ENCODE measurements at regions not wholly inside any gene's neighbourhood (a gene's known extent, or its start where the extent isn't known, plus 50 kb on each side); places are given as distances from the start of the nearest gene placed in this dataset.

DNA sequence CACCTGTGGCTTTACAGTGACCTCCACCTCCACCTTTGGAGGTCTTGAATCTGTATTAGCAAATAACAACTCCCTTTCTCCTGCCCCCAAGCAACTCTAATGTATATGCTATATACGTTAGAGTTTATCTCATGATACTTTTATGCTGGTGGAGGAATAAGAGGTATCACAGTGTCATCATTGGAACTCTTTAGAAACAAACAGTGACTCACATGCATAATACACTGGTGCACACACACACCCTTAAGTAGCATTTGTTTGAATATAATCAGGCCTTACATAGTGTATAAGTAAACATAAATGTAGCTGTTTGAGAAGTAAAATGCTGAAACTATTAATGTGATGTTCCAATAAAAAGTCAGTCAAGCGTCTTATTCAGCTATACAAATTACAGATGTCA is 280.2 kb upstream of the C2CD4B start:
- no peak for DNase-seq

DNA sequence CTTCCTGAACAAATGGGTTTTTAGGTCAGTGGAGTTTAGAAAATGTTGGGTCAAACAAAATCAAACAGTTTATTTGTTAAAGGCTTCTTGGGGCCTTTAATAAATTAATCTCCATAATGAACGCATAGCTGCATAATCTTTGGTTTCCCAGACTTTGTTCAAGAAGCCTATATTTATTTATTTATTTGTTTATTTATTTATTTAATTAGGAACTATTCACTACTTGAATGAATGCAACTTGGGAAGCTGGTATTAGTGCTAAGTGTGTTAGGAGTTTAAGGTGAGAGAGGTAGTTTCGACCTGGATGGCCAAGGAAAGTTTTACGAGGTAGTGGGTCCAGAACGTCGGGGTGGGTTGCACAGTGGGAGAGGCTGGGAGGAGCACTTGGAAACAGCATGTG is 281.9 kb upstream of the C2CD4B start:
- no peak for DNase-seq

DNA sequence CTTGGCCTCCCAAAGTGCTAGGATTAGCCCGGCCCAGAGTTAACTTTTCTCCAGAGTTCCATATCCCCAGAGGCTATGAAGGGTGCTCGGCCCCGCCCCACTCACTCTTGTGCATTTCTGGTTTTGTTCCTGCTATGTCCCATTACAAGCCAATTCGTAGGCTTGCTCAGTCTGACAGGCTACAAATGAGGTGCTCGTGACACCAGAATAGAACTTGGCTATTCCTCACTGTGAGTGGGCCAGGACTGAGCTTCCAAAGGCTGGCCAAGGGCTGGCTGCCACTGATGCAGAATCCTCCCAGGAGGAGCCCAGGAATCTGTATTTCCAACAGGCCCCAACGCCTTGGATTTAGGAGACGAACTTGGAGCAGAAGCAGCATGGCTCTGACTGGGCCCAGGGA is 282.7 kb upstream of the C2CD4B start:
- no peak for DNase-seq

DNA sequence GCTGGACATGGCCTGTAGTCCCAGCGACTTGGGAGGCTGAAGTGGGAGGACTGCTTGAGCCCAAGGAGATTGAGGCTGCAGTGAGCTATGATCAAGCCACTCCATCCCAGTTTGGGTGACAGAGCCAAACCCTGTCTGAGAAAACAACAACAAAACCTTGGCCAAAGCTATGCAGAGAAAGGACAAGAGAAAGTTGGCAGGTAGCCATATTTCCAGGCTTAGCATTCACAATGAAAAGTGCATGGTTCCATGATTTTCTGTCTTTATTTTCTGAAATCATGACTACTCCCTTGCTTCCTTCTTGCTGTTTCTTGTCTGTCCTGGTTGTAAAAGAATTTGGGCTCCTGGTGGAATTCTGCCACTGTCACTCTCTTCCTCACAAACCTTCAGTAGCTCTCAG is 284.6 kb upstream of the C2CD4B start:
- no peak for DNase-seq

DNA sequence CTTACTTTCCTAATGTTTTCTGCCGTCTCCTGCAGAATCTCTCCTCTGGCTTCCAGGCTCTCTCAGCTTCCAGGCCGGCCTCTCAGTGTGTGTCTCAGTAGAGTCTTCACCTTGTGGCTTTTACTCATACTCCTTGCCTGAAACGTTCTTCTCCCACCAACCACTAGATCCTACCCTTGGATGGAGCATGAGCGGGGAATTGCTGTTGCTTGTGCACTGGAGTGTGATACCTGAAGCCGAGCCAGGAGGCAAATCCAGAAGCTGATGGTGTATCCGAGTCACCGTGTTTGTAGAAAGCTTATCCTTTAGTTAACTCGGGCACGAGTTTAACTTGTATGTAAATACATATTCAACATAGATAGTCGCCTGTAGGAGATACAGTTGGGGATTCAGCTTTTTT is 285.0 kb upstream of the C2CD4B start:
- no peak for DNase-seq

DNA sequence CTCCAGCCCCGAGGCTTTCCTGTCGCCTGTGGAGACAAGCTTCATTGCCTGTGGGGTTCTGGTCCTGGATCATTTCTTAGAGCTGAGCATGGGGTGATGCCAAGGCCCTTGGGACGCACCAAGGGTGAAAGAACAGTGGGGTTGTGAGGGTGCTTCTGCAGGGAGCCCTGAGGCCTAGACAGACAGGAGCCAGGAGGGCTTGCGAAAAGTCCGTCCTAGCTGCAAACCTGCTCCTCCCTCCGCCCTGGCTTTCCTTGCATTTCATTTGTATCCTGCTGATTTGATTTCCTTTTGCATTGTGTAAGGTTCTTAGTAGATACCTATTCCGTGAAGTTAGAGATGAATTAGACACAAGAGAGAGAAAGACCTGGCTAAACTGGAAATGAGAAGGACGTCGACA is 286.9 kb upstream of the C2CD4B start:
- DNase-seq, result no peak

DNA sequence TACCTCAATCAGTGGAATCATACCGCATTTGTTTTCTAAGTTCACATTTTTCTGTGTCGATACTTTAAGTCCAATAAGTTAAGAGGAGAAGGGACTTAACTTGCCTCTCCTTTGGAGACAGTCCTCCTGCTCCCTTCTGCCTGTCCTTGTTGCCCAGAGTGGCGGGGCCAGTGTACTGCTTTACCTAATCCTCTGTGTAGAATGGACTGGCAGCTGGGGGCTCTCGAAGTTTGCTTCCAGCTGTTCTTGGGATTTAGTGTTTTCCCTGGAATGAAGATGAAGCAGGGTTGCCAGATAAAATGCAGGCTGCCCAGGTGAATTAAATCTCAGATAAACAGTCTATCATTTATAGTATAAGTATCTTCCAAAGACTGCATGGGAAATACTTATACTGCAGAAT is 287.6 kb upstream of the C2CD4B start:
- DNase-seq, result no peak

DNA sequence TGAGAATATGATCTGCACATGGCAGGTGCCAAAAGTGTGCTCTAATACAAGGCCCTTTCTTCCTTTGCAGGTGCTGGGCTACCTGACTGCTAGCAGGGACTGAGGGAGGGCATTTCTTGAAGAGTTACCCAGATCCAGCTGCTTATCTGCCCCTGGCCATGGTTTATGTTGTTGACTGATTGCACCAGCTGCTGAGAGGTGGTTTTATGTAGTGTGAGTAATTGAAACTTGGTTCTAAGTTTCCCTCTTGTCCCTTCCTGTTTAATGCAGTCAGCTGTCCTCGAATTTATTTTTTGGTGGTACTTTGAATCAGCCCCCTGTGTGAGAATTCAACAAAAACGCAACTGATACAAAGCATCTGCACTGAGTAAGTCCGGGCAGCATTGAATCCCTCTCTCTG is 288.3 kb upstream of the C2CD4B start:
- DNase-seq, result no peak

DNA sequence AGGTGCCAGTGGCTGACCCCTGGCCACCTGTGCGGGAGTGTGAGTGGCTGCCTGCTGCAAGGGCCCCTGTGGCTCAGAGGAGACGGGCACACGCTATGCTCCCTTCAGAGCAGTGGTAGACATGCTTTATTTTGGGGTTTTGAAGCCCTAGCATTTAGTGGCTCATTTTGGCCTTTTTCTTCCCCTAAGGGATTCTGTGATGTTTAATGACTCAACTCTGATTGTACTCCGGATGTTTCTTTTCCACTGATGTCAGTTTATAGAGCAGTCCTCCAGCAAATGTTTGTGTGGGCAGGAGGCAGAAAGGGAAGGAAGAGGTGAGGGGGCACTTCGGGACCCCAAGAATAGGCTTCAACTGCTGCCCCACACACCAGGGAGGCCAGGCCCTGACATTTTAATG is 288.9 kb upstream of the C2CD4B start:
- no peak for DNase-seq

DNA sequence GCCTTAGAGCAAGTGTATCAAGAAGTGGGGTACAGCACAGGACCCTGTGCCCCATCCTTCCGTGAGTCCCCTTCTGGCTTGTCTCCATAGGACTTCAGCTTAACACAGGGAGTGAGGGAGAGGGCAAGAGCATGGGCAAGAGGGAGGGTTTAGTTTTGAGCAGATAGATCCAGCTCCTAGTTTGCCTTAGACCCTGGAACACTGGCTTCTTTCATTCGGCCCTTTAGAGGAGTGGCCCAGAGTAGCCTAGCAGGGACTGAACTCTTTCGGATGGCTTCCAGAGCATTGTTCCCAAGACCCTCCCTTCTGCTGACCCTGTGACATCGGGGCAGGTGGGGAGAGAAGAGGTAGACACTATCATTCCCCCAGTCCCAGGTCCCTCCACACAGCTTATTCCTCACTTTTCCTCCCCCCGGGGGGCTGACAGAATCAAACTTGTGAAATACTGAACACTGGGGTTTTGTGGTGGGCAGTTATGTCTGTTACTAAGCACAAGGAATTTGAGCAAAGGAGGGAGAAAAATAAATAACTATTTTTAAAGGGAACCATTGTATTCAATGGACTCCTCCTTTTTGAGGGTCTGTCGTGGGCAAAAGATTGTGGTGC is 289.6 kb upstream of the C2CD4B start:
- DNase-seq, result no peak

DNA sequence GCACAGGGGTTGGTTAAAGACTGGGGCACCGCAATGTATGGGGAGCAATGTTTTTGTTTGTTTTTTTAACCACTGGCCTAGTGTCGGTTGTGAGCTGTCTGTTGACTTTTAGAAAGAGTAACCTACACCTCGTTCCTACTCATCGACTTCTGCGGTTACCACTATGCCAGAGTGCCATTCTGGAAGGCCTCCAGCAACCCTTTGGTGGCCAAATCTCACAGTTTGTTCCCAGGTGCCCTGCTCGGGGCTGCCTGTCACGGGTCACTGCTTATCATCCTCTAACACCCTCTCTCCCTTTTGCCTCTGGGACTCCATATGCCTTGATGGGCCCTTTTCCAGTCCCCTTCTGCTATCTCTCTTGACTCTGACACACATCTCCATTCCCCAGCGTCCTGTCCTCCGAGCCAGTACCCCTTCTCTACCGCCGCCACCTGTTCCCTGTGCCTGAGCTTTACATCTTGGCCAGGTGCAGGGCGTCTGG is 290.4 kb upstream of the C2CD4B start:
- no peak for DNase-seq

DNA sequence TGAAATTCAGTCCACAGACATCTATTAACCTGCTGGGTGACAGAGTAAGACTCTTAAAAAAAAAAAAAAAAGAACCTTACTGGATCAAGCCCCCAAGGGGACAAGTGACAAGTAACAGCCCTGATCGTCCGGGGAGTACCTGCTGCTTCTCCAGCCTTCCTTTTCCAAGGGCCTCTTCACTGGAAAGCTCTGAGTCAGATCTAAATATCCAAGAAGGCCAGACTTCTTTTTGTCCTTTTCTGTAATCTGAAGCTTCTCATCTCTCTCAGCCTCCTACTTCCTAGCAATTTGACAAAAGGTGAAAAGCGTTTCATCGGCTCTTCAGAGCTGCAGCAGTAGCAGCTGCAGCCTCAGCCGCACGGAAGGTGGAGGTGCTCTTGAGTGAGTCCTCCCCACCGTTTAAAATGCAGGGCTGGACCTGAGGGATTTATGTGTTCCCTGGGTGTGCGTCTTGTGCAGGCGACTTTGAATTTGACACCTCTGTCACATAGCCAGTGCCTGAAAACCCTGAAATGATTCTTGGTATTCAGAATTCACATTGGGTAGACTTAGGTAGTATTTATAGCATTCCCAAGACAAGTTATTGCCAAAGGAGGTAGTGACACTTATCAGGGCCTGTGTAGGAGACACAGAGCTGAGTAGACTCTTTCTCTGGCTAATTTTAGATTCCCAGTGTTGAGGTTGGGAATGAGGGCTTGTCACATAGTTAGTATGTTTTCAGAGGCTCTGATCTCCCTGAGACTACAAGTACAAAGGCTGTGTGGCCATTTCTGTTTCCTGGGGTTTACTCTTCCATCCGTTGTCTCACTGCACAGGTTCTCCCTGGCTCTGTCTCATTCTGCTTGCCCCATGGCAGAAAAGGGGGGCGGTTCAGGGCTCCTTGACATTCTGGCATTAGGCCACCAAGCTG is 291.2 kb upstream of the C2CD4B start:
- DNase-seq, result no peak

DNA sequence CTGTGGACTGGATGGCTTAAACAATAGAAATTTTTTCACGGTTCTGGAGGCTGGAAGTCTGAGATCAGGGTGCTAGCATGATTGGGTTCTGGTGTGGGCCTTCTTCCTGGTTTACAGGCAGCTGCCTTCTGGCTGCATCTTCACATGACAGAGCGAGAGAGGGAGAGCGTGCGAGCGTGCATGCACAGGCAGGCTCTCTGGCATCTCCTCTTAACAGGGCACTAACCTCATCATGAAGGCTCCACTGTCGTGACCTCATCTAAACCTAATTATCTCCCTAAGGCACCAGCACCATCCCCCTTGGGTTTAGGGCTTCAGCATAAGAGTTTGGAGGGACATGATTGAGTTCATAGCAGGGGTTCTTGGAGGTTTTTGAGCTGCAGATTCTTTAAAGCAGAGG is 292.0 kb upstream of the C2CD4B start:
- no peak for DNase-seq

DNA sequence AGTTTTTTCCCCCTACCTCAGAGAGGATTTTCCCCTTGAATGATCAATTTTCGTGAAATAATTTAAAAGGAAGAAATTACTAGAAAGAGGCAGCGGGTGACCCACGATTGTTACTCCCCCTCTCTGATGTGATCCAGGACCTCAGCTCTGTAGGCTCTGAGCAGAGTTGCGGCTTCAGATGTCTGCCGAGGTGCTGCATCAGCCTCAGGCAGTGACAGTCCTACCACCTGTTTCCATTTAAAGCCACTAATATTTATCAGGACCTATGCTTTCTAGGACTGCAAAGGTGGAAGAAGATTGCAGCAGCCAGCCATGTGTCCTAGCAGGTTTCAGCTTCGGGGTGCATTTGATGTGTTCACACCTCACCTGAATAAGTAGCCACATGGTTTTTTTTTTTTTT is 294.8 kb upstream of the C2CD4B start:
- no peak for DNase-seq

DNA sequence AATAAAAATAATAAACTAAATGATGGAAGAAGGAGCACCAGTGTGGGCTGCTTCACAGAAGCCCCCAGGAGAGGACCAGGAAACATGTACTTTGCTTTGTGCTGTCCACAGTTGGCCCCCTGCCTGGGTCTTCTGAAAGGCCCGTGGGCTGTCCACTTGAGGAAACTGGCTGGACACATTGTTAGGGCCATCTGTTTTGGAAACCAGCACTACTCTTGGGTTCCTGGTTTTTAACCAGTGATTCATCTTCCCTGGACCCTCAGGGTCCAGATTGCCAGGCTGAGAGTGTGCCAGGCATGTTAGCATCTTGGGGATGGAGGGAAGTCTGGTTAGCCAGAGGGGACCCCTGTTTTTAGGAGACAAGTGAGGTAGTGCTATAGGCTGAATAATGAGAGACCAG is 297.2 kb upstream of the C2CD4B start:
- no peak for DNase-seq

DNA sequence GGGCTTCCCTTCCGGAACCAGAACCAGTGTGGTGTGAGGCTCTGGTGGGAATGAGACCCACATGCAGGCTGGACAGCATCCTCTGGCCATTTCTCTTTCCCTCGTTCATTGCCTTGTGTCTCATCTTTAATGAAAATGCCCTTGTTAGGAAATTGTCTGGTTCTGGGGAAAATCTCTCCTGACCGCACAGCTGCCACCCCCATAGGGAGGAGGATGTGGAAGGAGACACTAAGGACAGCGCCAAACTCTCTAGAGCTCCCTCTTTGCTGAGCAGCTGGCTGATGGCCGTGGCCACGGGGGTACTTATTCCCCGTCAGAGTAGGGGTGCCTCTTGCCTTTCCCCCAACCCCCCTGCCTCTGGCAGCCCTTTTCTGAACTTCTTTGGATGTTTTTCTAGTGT is 297.6 kb upstream of the C2CD4B start:
- no peak for DNase-seq

DNA sequence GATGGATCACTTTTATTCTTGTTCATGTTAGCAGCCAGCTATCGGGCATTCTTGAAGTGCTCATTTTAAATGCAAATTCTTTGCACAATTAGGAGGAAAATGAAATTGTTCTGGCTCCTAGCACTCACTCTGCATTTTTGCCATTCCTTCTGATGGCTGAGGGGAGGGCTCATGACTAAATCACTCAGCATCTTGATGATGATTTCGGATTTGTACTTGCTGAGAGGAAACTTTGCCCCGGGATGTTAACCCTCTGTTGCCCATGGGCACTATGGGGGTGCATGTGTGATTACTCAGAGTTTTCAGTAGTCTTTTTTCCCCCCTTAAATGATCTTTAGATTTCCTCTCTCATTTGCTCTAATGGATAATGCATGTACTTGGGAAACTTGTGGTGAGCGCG is 299.6 kb upstream of the C2CD4B start:
- no peak for DNase-seq

DNA sequence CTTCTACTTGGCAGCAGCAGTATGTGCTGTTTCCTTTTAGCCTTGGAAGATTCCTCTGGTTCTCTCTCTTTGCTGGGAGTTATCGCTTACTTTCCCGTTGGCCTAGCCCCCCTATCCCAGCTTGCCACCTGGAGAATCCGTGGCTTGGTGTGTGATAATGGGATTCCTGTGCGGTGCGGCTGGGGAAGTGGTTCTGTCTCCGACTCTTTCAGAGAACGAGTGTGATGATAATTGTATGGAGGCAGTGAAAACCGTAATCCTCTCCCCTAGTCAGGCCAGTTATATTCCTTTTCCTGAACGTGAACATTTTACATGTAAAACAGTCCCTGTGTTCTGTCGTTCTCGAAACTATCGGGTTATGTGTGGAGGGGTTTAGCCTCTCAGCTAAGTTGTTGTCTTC is 300.1 kb upstream of the C2CD4B start:
- no peak for DNase-seq

DNA sequence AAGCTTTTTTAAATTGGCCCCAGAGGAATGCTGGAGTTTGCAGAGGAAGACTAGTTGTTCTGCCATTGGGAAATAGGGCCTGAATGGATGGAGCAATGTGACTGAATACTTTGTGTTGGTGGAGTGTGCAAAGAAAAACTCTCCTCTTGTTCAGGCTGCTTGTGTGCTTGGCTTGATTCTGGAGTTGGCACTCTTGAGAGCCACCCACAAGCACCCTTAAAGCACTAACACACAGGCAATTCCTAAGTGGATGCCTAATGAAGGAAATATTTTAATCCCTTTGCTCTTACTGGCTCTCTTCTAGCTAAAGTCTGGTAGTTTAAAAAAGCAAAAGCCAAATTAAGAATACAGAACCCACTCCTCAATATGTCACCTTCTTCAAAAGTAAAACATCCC is 304.4 kb upstream of the C2CD4B start:
- DNase-seq, result no peak

DNA sequence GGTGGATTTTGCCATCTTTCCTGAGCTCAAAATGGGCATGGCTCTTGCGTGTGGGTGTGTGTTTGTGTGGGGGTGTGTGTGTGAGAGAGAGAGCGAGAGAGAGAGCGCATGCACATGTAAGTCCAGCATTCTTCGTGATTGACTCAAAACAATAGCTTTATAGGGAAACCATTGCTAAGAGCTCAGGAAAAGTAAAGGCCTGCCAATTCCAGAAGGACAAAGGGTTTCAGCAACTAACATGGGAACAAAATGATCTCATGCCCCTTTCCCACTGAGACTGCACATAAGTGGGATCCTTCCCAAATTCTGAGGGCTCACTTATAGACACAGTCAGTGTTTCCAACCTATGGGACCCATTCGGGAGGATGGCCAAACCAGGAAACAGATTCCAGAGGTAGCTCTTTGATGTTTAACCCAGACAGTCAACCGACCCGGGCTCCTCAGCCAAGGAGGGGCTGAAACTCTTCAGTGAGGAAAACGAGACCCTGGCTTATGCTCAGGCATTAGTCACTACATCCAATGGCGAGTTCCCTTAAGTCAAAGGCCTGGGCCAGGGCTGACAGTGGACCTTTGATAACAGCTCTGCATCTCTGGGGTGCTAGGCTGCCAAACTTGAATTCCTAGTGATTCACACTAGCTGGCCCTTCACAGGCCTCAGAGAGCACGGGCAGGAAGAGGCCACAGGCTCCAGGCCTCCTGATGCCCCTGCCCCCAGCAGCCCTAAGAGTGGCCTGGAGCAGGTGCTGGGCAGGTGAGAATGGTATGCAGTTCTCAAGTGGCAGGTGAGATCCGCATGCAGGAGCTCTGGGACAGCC is 305.0 kb upstream of the C2CD4B start:
- DNase-seq, result no peak

DNA sequence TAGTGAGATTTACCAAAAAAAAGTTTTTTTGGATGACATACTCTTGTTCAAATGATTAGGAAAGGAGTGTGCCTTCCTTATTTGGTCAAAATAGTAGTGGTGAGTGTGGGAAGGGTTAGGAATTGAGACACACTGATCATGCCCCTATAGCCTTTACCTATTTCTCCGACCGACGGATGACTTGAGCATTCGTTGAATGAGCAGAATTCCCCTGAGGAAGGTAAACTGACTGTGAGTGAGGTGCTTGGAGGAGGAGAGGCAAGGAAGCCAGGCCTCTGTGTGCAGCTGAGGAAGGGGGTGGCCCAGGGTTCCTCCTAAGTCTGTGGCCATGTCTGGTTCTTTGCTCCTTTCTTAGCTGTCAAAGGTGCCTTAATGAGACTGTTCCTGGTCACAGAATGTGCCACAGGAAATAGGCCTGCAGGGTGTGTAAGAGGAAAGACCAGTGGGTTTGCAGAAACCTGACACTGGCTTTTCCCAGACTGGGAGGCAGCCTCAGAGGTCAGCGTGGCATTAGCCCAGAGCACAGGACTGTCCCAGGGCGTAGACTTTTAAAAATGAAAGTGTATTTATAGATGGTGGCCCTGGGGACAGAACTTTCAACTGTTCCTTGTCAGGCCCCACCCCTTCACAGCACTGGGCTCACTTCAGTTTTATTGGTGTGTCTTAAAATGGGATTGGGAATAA is 307.7 kb upstream of the C2CD4B start:
- DNase-seq, result no peak

DNA sequence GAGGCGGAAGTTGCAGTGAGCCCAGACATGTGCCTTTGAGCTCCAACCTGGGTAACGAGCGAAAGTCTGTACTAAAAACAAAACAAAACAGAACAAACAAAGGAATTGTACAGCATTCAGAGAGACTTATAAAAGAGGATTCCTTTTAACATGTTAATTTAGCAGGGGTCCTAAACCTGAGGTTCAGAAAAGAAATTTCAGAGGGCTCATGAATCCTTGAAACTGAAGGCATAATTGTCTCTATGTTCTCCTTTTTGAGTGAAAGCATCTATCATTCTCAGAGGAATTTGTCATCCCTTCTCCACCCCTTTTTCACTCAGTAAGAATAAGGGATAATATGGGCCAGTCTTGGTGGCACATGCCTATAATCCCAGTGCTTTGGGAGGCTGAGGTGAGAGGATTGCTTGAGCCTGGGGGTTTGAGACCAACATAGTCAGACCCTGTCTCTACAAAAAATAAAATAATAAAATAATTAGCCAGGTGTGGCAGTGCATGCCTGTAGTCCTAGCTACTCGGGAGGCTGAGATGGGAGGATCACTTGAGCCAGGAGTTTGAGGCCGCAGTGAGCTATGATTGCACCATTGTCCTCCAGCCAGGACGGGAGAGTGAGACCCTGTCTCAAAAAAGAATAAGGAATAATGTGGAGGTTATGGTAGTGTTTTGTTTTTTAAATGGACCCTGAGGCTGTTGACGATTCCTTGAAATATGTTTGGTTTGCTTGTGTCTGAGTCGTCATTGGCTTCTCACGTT is 309.1 kb upstream of the C2CD4B start:
- DNase-seq, result no peak

DNA sequence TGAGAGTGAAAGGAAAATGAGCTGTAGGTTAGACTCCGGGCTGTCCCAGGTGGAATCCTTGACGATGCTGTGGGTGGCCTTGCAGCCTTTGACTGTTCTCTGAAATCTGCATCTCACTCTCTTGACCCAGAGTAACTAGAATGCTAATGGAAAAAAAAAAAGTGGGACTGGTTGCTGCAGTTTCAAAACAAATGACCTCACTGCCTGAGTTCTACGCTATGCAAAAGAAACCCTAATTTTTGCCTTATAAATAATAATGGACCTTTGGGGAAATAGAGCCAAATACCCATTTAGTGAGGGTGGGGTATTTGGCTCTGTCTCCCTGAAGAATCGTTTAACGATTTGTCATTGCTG is 309.7 kb upstream of the C2CD4B start:
- DNase-seq, result no peak
